GM18867 (cell line): ENCODE measurements at regions not wholly inside any gene's neighbourhood (a gene's known extent, or its start where the extent isn't known, plus 50 kb on each side); places are given as distances from the start of the nearest gene placed in this dataset.
"Not testable (repeated sequence)": the region's sequence is repeated elsewhere in the genome, so short reads cannot be mapped to it uniquely, and the experiment has no call there.

Experiments
- ATAC-seq: cut with Tn5 transposase; IDR thresholded peaks from one replicate; pipeline ENCODE4 v1.9.1; 2021; ENCODE audit warnings: mild to moderate bottlenecking, moderate library complexity; ENCODE audit not compliant: unreplicated experiment

DNA sequence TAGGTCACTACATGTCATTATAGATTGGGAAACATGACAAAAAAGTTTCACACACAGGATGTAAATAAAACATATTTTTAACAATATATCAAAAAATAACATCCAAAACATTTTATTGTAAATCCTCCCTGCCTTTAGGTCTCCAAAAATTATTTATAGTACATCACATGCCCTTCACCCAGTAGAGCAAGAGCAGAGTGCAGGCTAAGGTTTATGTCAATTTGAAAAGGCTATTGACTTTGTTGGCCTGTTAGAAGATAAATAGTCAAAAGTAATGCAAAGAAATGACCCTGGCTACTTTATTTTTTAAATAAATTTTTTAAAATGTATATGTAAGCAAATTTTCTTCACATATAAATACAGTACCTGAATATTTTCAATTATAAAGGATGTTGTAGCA lies 983.7 kb downstream of the RAB28 start:
- ATAC-seq = no peak

DNA sequence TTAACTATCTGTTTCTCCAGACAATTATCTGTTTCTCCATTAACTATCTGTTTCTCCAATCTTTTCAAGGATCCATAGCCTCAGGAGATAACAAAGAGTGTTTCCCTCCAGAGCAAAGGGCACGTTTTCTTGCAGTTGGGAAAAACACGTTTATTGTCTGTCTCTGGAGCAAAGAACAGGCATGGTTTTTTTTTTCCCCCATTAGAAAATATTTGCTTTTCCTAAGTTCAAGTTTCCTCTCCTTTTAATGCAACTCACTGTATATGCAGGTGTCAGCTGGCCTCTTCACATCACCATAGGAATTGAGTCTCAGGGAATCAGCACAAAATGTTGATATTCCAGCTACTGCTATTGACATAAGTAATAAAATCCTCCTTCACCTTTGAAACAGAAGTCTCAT lies 984.4 kb downstream of the RAB28 start:
- ATAC-seq = no peak

DNA sequence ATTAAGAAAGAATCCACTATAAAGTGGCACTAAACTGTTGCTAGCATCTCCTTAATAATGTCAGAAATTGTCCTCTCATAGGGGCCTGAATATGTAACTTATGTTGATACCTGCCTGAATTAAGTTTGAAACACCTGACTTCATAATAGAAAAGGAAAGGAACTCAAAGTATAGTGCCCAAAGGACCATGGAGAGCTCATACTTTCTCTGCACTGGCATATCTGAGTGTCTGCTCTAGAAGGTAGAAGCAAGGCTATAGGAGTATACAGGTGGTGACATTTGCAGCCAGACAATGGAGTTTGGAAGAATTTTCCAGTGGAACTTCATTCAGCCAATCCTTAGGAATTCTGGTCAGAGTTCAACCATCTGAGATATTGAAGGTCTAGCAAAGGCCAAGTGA lies 988.9 kb downstream of the RAB28 start:
- ATAC-seq = no peak

DNA sequence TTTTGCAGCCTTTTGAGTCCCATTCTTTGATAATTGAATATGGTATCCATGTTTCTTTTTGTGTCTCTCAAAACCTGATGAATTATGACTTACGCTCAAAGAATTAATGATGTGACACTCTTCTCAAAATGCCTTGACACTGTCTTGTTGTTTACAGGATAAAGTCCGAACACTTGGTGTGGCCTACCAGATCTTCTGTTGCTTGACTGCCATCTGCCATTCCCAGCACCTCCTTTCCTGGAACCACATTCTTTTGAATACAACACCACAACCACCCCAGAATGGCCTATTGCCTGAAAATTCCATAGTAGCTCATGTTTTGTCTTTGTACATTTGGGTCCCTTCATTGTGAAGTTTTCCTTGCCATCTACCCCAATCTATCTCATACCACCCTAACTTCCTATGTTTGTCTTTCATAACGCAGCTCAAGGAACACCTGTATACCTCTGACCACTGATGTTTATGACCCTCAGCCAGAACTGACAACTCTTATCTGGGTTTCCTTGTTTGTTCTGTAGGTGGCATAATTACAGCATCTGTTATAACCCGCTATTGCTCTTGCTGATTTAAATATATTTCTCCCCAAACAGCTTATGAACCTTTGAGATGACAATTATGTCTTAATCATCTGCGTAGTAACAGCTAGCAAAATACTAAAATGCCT lies 991.3 kb downstream of the RAB28 start:
- no peak for ATAC-seq

DNA sequence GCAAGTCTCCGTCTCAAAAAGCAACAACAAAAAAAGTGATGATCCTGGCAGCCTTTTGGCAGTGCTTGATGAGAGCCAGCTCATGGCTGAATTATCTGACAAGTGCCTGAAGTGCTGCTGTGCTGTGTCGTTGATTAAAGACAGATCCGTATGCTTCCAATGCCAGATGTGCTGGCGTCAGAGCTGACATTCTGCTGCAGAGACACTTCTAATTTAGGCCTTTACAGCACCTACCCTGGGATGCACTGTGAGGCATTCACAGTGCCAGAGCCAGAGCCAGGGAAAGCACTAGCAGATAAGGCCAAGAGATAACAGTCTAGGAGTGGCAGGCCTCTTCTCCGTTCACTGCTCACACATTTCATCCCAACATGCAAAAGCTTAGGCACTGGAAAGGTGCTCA lies 995.5 kb downstream of the RAB28 start:
- no peak for ATAC-seq

DNA sequence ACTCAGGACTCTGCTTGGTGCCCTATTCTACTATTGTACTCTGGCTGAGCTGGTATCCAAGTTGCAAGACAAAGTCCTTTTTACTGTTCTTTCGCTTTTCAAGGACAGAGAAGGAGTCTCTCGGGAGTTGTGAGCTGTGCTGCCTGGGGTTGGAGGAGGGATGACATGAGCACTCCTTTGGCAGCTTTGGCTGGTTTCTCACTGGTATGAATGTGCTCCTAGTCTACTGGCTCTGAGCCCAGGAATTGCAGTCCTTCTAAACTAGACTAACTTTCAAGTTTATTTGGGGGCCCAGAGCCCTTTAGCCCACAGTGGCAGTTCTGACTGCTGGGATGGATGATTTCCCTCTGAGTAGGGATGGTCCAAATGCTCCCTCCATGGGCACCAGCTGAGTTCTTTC lies 997.1 kb downstream of the RAB28 start:
- no peak for ATAC-seq

DNA sequence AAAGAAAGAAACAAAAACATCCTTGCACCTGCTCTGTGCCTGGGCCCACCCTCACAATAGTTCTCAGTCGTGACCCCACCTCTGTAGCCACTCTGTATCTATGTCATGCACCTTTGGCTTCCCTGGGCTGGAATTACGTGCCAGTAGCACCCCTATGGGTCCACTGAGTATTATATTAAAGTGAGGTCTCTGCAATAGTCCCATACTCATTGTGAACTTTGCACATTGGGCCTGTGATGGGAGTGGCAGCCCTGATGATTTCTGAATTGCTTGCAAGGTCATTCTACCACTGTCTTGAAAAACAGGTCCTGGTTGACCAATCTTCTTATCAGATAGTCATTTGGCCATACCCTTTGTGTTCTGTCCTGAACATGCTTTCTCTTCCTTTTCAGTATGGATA lies 1012.1 kb downstream of the RAB28 start:
- no peak for ATAC-seq

DNA sequence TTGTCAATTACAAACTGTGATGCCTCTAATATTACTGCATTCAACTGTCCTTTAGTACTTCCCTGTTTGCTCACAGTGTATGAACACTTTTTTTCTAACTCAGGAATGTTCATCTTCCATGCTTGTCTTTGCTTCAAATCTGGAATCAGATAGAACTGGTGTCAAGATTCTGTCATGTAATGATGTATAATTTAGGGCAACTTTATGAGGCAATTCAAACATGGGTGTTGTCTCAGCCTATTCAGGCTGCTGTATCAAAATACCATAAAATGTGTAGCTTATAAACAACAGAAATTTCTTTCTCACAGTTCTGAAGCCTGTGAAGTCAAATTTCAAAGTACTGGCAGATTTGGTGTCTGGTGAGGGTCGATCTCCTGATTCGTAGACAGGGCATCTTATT lies 1012.9 kb downstream of the RAB28 start:
- no peak for ATAC-seq

DNA sequence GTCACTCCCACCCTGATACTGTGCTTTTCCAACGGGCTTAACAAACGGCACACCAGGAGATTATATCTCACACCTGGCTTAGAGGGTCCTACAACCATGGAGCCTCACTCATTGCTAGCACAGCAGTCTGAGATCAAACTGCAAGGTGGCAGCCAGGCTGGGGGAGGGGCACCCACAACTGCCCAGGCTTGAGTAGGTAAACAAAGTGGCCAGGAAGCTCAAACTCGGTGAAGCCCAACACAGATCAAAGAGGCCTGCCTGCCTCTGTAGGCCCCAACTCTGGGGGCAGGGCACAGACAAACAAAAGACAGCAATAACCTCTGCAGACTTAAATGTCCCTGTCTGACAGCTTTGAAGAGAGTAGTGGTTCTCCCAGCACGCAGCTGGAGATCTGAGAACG lies 1022.6 kb downstream of the RAB28 start:
- ATAC-seq = not testable (repeated sequence)

DNA sequence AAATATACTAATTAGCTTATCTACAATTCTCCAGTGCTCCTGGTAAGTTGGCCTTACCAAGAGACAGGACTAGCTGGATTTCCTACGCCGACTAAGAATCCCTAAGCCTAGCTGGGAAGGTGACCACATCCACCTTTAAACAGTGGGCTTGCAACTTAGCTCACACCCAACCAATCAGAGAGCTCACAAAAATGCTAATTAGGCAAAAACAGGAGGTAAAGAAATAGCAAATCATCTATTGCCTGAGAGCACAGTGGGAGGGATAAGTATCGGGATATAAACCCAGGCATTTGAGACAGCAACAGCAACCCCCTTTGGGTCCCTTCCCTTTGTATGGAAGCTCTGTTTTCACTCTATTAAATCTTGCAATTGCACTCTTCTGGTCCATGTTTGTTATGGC lies 1025.0 kb downstream of the RAB28 start:
- ATAC-seq = no peak

DNA sequence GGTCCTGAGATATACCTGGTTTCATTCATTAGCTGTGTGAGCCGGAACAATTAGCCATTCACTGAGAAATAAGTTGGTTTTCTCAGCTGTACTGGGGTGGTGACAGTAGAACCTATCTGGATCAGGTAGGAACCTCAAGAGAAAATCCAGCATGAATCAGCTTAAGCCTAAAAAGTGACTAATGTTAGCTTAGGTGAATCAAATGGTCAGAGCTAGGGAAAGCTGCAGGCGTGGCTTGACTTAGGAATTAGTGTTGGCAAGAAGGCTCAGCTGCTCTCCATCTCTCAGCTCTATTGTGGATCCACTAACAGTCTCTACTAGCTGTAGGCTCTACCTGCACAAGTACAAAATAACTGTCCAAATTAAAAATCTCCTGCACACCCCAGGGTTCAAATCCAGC lies 1025.5 kb downstream of the RAB28 start:
- no peak for ATAC-seq

DNA sequence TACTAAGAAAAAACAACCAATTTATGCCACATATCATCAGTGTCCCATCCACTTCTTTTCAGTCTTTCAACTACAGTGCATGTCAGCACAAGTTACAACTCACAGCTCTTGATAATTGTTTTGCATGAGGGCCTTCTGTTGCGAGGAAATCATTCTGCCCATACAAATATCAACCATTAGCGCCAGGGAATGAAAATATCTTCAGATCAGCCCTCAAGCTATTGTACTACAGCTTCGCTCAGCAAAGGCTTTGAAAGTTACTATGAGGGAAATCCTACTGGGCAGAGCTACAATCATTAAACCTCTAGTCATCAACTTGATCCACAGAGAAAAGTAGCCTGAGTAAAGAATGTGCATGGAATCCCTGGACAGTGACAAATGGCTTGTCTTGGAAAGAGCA lies 1023.6 kb upstream of the HS3ST1 start:
- no peak for ATAC-seq

DNA sequence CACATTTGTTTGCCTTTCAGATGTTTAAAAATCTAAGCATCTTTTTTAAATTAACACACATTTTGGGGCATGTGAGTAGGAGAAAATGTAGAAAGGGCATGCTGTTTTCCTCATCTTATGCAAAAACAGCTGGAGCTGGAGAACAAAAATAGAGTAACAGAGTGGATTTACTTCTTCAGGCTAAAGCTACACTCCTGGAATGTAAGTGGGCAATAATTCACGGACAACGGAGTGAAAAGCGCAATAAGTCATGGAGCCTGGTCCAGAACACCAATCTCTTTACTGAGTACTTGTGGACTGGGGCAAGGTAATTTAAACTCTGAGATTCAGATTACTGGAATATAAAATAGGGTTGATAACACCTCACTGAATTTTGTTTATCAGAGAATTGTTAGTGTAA lies 1018.8 kb upstream of the HS3ST1 start:
- ATAC-seq = no peak

DNA sequence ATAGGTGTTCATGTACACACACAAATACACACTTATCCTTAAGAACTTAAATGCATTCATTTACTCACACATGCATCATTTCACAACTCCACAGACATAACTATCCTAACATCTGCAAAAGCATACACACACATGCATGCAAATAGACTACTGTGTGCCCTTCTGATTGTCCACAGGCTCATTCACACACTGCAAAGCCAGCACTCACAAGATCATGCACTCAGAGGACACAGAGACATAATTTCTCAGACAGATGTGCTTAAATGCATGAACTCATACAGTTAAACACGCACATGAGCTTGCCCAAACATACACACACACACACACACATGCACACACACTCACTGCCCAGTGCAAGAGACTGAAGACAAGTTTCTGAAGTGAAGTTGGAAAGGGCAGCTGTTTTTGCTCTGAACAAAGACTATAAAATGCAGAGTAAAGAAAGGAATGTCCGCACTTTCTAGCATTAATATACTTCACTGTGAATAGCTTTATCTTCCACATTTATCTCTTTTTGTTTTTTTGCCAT lies 1018.0 kb upstream of the HS3ST1 start:
- no peak for ATAC-seq

DNA sequence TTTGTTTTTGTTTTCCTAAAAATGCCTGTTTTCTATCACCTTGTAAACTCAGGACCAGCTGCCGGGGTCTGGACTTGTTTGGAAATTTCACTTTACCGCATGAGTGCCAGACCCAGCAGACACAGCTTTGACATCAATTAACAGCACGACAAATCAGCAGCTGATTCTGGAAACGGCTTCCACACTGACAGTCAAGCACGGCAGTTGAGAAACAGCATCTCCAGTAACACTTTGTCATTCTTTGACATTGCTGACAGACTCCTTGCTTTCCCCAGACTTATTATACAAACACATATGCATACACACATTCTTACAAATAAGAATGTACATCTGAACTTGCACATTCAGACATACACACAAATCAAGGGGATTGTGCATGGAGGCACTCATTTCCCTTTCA lies 1017.6 kb upstream of the HS3ST1 start:
- ATAC-seq = no peak

DNA sequence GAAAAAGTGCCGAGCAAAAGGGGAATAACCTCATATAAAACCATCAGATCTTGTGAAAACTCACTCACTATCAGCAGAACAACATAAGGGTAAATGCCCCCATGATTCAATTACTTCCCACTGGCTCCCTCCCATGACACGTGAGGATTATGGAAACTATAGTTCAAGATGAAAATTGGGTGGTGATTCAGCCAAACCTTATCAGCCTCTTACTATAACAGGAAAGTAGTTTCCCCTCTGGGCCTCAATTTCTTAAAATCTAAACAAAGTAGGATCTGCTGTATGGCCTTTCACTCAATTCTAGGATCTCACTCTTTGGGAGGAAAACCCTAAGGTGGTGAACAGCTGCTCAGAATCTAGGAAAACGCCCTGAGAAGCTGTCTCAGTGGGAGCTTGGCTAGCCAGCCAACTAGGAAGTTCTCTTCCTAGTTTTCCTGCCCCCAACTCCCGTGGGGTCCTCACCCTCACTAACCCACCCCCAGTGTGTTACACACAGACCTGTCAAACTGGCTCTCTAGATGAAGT lies 1017.1 kb upstream of the HS3ST1 start:
- ATAC-seq = no peak

DNA sequence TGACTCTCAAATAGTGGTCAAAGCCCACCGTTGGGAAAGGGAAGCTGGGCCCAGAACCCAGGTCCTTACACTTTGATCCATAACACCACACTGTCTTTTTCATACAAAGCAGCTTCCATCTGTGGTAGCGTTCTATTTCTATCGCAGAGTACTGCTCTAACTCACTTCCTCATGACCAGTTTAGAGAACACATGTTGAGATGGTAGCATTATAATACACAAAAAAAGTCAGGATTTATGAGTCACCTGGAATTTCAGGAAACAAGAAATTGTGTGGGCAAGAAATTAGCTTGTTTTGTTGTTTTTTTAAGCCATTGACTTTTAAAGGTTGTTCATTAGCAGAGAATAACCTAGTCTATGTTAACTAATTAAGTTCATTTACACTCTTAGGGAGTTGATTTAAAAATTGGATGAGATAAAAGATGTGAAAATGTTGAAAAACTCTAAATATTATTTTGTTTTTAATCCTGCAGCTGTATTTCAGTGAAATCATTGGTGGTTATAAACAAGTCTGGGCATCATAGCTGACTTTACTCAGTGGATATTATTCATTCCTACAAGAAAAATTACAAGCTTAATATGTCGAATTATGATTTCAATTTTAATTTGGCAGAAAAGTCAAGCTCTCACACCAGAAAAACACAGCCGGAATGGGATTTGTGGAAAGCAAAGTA lies 1011.1 kb upstream of the HS3ST1 start:
- no peak for ATAC-seq

DNA sequence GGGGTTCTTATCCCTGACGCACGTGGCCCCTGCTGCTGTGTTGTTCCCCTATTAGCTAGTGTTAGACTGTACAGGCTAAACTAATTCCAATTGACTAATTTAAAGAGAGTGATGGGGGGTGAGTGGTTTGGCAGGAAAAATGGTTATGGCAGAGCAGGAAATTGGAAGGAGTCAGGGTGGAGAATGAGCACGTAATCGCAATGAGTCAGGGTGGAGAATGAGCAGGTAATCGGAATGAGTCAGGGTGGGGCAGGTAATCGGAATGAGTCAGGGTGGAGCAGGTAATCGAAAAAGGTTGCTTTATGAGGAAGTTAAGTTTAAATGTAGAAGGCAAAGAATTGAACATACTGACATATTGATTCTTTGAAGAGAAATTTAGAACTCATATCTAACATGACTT lies 1002.6 kb upstream of the HS3ST1 start:
- not testable (repeated sequence) for ATAC-seq

DNA sequence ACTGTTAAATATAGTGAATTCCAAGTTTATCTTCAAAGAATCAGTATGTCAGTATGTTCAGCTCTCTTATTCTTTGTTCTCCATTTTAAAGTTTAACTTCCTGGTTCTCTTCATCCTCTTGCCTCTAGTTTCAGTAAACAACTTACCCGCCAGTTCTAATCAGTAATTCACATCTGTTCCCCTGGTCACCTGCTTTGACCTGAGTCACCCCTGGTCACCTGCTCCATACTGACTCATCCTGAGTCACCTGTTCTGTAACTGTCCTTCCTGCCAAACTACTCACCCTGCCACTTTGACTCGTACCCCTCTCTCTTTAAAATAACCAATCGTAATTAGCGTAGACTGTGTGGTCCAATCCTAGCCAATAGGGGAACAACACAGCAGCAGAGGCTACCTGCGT lies 992.7 kb upstream of the HS3ST1 start:
- ATAC-seq = no peak

DNA sequence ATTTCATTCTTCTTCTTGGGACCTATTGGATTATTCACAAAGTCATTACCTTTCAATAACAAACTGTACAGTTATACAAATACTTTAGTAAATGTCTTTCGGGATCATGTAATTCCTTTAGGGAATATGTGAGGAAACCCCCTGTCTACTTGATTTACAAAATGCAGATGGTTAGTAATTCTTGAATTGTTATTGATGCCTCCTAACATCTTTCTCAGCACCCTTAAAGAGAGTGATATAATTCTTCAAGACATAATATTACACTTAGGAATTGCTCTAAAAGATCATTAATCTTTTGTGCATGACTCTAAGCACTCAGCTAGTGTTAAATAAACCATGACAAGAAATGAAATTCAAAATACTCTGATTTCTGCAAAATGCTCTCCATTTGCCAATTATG lies 988.1 kb upstream of the HS3ST1 start:
- ATAC-seq = no peak

DNA sequence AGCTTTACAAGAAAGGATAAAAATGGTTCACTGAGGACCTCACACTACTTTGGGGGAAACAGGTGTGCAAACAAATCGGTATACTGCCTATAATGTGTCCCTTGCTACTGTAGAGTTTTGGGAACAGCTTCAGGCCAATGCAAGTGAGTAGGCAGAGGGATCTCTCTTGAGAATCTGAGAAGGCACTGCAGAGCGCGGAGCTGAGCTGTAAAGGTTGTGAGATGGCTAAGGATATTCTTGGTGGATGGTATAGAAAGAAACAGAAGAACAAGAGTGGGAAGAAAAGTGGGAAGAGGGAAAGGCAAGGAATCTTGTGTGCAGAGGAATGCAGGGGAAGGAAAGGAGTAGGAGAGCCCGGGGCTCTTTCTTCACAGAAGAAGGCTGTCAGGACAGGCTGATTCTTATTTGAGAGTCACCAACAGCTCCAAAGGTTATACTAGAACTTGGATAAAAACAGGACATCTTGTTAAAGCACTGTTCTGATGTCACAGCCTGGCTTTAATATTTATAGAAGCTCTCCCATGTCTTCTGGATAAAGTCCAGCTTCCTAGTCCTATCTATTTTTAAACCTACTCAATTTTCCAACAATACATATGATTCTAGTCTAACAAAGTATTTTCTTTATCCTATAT lies 985.6 kb upstream of the HS3ST1 start:
- no peak for ATAC-seq

DNA sequence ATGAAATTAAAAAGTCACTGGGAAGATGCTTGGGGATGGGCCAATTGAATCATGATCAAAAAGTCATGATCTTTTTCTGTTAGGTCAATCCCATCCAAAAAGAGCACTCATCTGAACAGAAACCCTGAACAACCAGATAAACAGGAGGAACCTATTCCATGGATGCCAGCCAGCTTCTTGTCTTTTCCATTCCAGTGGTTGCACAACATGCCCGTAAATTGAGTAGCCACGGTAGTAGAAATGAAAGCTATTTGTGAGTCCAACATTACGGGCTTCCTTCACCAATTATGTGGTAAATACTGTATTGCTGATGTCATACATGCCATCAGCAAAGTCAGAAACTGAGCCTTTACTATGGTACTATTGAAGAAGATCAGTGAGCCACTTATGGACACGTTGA lies 982.4 kb upstream of the HS3ST1 start:
- ATAC-seq = no peak
